Right atrium auricular region (tissue), 2 donors: ENCODE measurements at regions not wholly inside any gene's neighbourhood (a gene's known extent, or its start where the extent isn't known, plus 50 kb on each side); places are given as distances from the start of the nearest gene placed in this dataset.

ENCODE experiments used
- DNase-seq: peaks from one replicate; pipeline ENCODE4 v3.0.0-alpha.2; 2019; ENCODE audit warnings: low spot score
- H3K27ac ChIP-seq, 2 donors: fragments of 200-600 bp; sonication (generic); 1 replicate in 1 of 2; 2 replicates in 1 of 2; pipeline ENCODE4 v1.5.1; 2016 to 2019
- H3K27me3 ChIP-seq, 2 donors: fragments of 200-600 bp; sonication (generic); one replicate each; pipeline versions ENCODE4 v1.5.1 to v1.6.0; 2017 to 2019
- H3K36me3 ChIP-seq: fragments of 200-600 bp; sonication (generic); one replicate; pipeline ENCODE4 v1.5.1; 2016
- H3K4me1 ChIP-seq, 2 donors: fragments of 200-600 bp; sonication (generic); one replicate each; pipeline versions ENCODE4 v1.5.1 to v1.6.0; 2017 to 2019
- H3K4me3 ChIP-seq, 2 donors: fragments of 200-600 bp; sonication (generic); 1 replicate in 1 of 2; 2 replicates in 1 of 2; pipeline ENCODE4 v1.5.1; 2017 to 2019; ENCODE audit warnings: mild to moderate bottlenecking in 1 of 2, moderate library complexity in 1 of 2
- H3K9me3 ChIP-seq, 2 donors: fragments of 200-600 bp; sonication (generic); one replicate each; pipeline ENCODE4 v1.5.1; 2019
- TF ChIP-seq, protein P1 (sequence below), 2 donors: fragments of 200-600 bp; sonication (generic); IDR thresholded peaks; one replicate each; pipeline ENCODE4 v1.5.1; 2019; ENCODE audit warnings: antibody characterized with exemption in 2 of 2

DNA sequence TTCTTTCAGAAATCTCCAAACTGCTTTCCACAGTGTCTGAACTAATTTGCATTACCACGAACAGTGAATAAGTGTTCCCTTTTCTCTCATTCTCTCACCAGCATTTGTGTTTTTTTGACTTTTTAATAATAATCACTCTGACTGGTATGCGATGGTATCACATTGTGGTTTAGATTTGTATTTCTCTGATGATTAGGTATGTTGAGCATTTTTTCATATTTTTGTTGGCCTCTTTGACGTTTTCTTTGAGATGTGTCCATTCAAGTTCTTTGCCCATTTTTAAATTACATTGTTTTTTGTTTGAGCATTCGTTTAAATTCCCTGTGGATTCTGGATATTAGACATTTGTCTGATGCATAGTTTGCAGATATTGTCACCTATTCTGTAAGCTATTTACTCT, 1639.6 kb upstream of the TENM4 start:
- H3K9me3 ChIP-seq: no peaks in the 10 kb centered on the region
- no peaks in the 10 kb centered on the region for H3K4me1 ChIP-seq
- H3K4me3 ChIP-seq: no peak overlapping the region
- DNase-seq: no peak
- TF ChIP-seq, protein P1, sequence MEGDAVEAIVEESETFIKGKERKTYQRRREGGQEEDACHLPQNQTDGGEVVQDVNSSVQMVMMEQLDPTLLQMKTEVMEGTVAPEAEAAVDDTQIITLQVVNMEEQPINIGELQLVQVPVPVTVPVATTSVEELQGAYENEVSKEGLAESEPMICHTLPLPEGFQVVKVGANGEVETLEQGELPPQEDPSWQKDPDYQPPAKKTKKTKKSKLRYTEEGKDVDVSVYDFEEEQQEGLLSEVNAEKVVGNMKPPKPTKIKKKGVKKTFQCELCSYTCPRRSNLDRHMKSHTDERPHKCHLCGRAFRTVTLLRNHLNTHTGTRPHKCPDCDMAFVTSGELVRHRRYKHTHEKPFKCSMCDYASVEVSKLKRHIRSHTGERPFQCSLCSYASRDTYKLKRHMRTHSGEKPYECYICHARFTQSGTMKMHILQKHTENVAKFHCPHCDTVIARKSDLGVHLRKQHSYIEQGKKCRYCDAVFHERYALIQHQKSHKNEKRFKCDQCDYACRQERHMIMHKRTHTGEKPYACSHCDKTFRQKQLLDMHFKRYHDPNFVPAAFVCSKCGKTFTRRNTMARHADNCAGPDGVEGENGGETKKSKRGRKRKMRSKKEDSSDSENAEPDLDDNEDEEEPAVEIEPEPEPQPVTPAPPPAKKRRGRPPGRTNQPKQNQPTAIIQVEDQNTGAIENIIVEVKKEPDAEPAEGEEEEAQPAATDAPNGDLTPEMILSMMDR (IDR thresholded peaks at IDR 0.05): no peak
- no peaks in the 10 kb centered on the region for H3K36me3 ChIP-seq
- H3K27ac ChIP-seq: no peak overlapping the region
- H3K27me3 ChIP-seq: no peaks in the 10 kb centered on the region

DNA sequence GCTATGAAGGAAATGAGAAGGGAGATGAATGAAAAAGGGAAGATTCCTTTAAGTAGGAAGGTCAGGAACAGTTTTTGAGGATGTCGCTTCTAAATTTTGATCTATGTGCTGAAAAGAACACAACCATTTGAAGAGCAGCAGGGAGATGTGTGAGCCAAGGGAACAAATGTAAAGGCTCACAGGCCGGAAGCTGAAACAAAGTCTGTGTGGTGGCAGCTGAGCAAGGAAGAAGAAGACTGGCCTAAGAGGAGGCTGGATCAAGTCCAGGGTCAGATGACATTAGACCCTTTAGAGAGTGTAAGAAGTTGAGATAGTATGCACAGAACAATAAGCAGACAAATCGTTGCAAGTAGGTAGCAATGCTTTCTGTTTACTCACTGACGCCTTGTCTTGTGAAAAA, 1631.4 kb upstream of the TENM4 start:
- H3K27me3 ChIP-seq: no peaks in the 10 kb centered on the region
- DNase-seq: no peak
- H3K4me1 ChIP-seq: no peaks in the 10 kb centered on the region
- H3K27ac ChIP-seq: no peak overlapping the region
- H3K36me3 ChIP-seq: no peaks in the 10 kb centered on the region
- H3K4me3 ChIP-seq: no peak overlapping the region
- TF ChIP-seq, protein P1 (IDR thresholded peaks at IDR 0.05): no peak
- no peaks in the 10 kb centered on the region for H3K9me3 ChIP-seq

DNA sequence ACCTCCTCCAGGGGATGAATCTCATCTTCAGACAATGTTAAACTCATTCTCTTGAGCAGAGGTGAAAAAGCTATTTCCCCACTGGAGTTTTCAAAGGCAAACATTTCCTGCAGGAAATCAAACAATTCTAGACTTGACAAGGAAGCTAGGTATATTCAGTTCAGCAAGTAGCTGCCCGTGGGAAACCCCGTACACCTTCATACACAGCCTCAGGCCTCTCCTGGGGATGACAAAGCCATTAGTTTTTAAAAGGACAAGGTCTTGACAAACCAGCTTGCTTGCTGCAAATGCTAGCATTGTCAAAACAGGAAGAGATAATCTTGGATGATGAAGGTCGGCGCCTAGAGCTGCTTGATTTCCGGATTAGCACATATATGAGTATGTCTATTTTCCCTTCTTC, 1630.8 kb upstream of the TENM4 start:
- Histone ChIP-seq H3K4me1 (no peaks in the 10 kb centered on the region), H3K4me3 (no peak overlapping the region), H3K27me3 (no peaks in the 10 kb centered on the region), H3K9me3 (no peaks in the 10 kb centered on the region), H3K36me3 (no peaks in the 10 kb centered on the region), H3K27ac (no peak overlapping the region)
- no peak for DNase-seq
- TF ChIP-seq, protein P1 (IDR thresholded peaks at IDR 0.05): no peak

DNA sequence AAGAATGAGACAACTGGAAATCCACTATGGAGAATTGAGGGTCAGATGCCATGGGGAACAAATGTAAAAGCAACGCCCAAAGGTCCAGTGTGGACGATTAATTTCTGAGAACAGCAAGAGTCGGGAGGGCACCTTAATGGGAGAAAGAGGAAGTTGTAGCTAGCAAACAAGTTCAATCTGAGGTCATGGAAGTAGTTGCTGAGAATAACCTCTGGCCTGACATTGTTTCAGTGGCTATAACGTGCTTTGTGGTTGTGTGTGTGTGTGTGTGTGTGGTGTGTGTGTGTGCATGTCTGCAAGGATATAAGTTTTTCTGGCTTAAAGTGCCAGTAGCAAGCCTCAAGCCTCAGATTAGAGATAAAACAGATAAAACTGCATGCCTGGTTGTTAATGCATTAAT, 1630.1 kb upstream of the TENM4 start:
- Histone ChIP-seq H3K36me3 (no peaks in the 10 kb centered on the region), H3K4me3 (no peak overlapping the region), H3K9me3 (no peaks in the 10 kb centered on the region), H3K27me3 (no peaks in the 10 kb centered on the region), H3K4me1 (no peaks in the 10 kb centered on the region), H3K27ac (no peak overlapping the region)
- no peak for DNase-seq
- TF ChIP-seq, protein P1 (IDR thresholded peaks at IDR 0.05): no peak

DNA sequence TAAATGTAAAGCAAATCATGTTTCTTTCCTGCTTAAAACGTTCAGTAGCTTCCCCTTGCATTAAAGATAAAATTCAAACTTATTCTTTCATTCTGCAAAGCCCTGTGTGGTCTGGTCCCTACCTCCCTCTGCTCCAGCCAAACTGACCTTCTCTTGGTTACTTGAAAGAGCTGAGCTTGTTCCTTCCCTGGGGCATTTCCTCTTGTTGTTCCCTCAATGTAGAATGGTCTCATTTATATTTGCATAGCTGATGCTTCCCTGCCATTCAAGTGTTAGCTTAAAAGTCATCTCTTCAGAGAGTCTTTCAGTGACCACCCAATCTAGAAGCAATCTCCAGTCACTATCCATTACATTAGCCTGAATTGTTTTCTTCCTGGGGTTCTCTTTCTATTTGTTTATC, 1618.5 kb upstream of the TENM4 start:
- no peak for DNase-seq
- H3K9me3 ChIP-seq: no peaks in the 10 kb centered on the region
- TF ChIP-seq, protein P1 (IDR thresholded peaks at IDR 0.05): no peak
- no peaks in the 10 kb centered on the region for H3K4me1 ChIP-seq
- H3K4me3 ChIP-seq: no peak overlapping the region
- no peaks in the 10 kb centered on the region for H3K27me3 ChIP-seq
- no peak overlapping the region for H3K27ac ChIP-seq
- no peaks in the 10 kb centered on the region for H3K36me3 ChIP-seq

DNA sequence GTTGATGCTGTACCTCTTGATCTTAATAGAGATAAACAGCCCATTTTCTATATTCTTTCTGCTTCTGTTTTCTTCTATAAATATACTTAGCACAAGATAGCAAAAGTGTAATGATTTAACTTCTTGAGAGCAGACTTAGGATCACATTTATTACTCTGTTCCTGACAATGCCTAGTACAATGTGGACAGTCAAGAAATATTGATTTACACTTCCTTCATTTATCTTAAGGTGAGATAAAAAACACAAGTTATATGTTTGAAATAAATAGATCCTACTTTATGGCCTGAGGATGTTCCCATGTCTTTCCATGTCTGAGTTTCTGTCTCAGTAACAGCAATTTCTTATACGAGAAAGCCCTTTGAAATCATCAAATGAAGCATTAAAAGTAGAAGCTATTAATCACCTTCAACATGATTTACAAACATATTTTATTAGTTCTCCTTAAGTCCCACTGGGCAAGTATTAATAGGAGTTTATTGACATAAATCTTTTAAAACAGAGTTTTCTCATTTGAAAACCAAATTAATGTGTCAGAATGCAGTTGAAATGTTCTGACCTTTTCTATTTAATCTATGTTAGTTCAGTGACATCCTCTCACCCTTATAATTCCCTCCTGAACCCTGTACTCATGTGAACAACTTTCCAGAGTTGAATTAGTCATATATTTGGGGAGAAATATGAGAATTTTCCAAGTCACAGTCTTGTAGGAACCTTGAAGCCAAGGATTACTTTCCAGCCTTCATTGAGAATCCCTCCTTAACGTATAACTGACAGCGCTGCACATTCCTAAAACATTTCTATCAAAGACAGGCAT, 1611.7 kb upstream of the TENM4 start:
- no peaks in the 10 kb centered on the region for H3K27me3 ChIP-seq
- TF ChIP-seq, protein P1 (IDR thresholded peaks at IDR 0.05): no peak
- H3K4me3 ChIP-seq: no peak overlapping the region
- no peaks in the 10 kb centered on the region for H3K4me1 ChIP-seq
- H3K9me3 ChIP-seq: no peaks in the 10 kb centered on the region
- H3K27ac ChIP-seq: no peak overlapping the region
- DNase-seq: no peak
- no peaks in the 10 kb centered on the region for H3K36me3 ChIP-seq
